ENCODE measurements at regions not wholly inside any gene's neighbourhood (a gene's known extent, or its start where the extent isn't known, plus 50 kb on each side); places are given as distances from the start of the nearest gene placed in this dataset.

- Histone ChIP-seq H3K27ac (ENCODE audit: low read length) (no peak overlapping the region), H3F3A (ENCODE audit: insufficient read depth, low read length) (no peaks in the 10 kb centered on the region), H3K9me2 (replicated peaks; ENCODE audit: insufficient read depth, low read length) (no peaks in the 10 kb centered on the region), H3K4me3 (ENCODE audit: low read length) (no peak overlapping the region), H4K20me1 (ENCODE audit: insufficient read depth, low read length) (no peaks in the 10 kb centered on the region), H3K4me1 (ENCODE audit: low read length) (no peaks in the 10 kb centered on the region), H3K79me2 (ENCODE audit: low read length) (no peaks in the 10 kb centered on the region), H3K9me3 (replicated peaks; ENCODE audit: insufficient read depth, low read length) (no peaks in the 10 kb centered on the region), H3K9ac (ENCODE audit: low read length) (no peak overlapping the region), H3K27me3 (replicated peaks; ENCODE audit: insufficient read depth, low read length) (no peaks in the 10 kb centered on the region), H2AFZ (ENCODE audit: low read length) (no peak overlapping the region), H3K4me2 (ENCODE audit: low read depth, low read length) (no peak overlapping the region), H3K36me3 (replicated peaks; ENCODE audit: insufficient read depth, low read length) (no peaks in the 10 kb centered on the region)
- TF ChIP-seq CTCF (IDR thresholded peaks at IDR 0.05; ENCODE audit: low read length) (no peak), EZH2phosphoT487 (IDR thresholded peaks at IDR 0.05; ENCODE audit: low read length) (no peak), EZH2 (optimal IDR thresholded peaks at IDR 0.05; ENCODE audit: low read depth, low read length) (no peak)
- DNase-seq: no peak
Observed at GRCh38 chr18:34600874-34601656, 109.0 kb upstream of the DTNA start.

- no peaks in the 10 kb centered on the region for H3K36me3 ChIP-seq (replicated peaks; ENCODE audit: insufficient read depth, low read length)
- TF ChIP-seq EZH2phosphoT487 (IDR thresholded peaks at IDR 0.05; ENCODE audit: low read length): no peak
- TF ChIP-seq CTCF (IDR thresholded peaks at IDR 0.05; ENCODE audit: low read length): no peak
- TF ChIP-seq EZH2 (optimal IDR thresholded peaks at IDR 0.05; ENCODE audit: low read depth, low read length): no peak
- no peak overlapping the region for H3K4me3 ChIP-seq (ENCODE audit: low read length)
- H3K4me2 ChIP-seq (ENCODE audit: low read depth, low read length): no peak overlapping the region
- no peaks in the 10 kb centered on the region for H3F3A ChIP-seq (ENCODE audit: insufficient read depth, low read length)
- H3K79me2 ChIP-seq (ENCODE audit: low read length): no peaks in the 10 kb centered on the region
- no peak for DNase-seq
- H4K20me1 ChIP-seq (ENCODE audit: insufficient read depth, low read length): no peaks in the 10 kb centered on the region
- H3K9me3 ChIP-seq (replicated peaks; ENCODE audit: insufficient read depth, low read length): no peaks in the 10 kb centered on the region
- no peaks in the 10 kb centered on the region for H3K4me1 ChIP-seq (ENCODE audit: low read length)
- H3K9me2 ChIP-seq (replicated peaks; ENCODE audit: insufficient read depth, low read length): no peaks in the 10 kb centered on the region
- no peaks in the 10 kb centered on the region for H3K27me3 ChIP-seq (replicated peaks; ENCODE audit: insufficient read depth, low read length)
- no peak overlapping the region for H2AFZ ChIP-seq (ENCODE audit: low read length)
- H3K9ac ChIP-seq (ENCODE audit: low read length): no peak overlapping the region
- no peak overlapping the region for H3K27ac ChIP-seq (ENCODE audit: low read length)
Observed at GRCh38 chr18:34604591-34604990, 105.5 kb upstream of the DTNA start.

DNA sequence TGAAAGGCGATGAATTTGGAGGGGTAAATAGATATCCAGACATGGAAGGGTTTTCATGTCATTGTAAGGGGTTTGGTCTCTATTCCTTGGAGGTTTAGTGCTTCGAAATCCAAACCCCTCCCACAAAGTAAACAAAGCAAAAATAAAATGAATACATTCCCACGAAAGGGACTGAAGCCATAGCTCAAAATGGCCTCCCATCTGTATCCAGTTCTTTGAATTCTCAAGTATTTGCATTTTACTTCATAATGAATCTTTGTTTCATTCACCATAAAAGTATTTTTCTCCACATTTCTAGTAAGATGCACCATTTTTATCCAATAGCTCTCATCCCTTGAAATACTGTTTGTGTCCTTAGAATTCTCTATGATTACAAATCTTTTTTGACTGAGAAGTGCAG, 103.2 kb upstream of the DTNA start:
- Histone ChIP-seq H3F3A (ENCODE audit: insufficient read depth, low read length) (no peaks in the 10 kb centered on the region), H3K4me3 (ENCODE audit: low read length) (no peak overlapping the region), H4K20me1 (ENCODE audit: insufficient read depth, low read length) (no peaks in the 10 kb centered on the region), H3K9me3 (replicated peaks; ENCODE audit: insufficient read depth, low read length) (no peaks in the 10 kb centered on the region), H3K4me2 (ENCODE audit: low read depth, low read length) (no peak overlapping the region), H3K9ac (ENCODE audit: low read length) (no peak overlapping the region), H3K27me3 (replicated peaks; ENCODE audit: insufficient read depth, low read length) (no peaks in the 10 kb centered on the region), H3K36me3 (replicated peaks; ENCODE audit: insufficient read depth, low read length) (no peaks in the 10 kb centered on the region), H3K27ac (ENCODE audit: low read length) (no peak overlapping the region), H3K79me2 (ENCODE audit: low read length) (no peaks in the 10 kb centered on the region), H2AFZ (ENCODE audit: low read length) (no peak overlapping the region), H3K4me1 (ENCODE audit: low read length) (no peaks in the 10 kb centered on the region), H3K9me2 (replicated peaks; ENCODE audit: insufficient read depth, low read length) (no peaks in the 10 kb centered on the region)
- TF ChIP-seq EZH2 (optimal IDR thresholded peaks at IDR 0.05; ENCODE audit: low read depth, low read length) (no peak), CTCF (IDR thresholded peaks at IDR 0.05; ENCODE audit: low read length) (no peak), EZH2phosphoT487 (IDR thresholded peaks at IDR 0.05; ENCODE audit: low read length) (no peak)
- DNase-seq: no peak

Measured in MM.1S (cell line).